Memory B cell (primary cell): ENCODE measurements at regions not wholly inside any gene's neighbourhood (a gene's known extent, or its start where the extent isn't known, plus 50 kb on each side); places are given as distances from the start of the nearest gene placed in this dataset.

ENCODE experiments used
- ATAC-seq: fragments of 150-1000 bp; cut with Tn5 transposase; 2 replicates; pipeline ENCODE4 v1.10.0; 2021; ENCODE audit warnings: low read depth, mild to moderate bottlenecking, moderate library complexity
- DNase-seq, 2 donors: peaks; one replicate each; pipeline ENCODE4 v3.0.0; 2022; ENCODE audit warnings: low spot score in 2 of 2
- H3K27ac Mint-ChIP-seq: one replicate; pipeline ENCODE4 v1.8.0; 2022; ENCODE audit warnings: mild to moderate bottlenecking, moderate library complexity, mixed read lengths
- H3K27me3 Mint-ChIP-seq: one replicate; pipeline ENCODE4 v1.8.0; 2022; ENCODE audit warnings: mixed read lengths
- H3K36me3 Mint-ChIP-seq: one replicate; pipeline ENCODE4 v1.8.0; 2022; ENCODE audit warnings: mild to moderate bottlenecking, mixed read lengths
- H3K4me1 Mint-ChIP-seq: one replicate; pipeline ENCODE4 v1.8.0; 2022; ENCODE audit warnings: mixed read lengths
- H3K4me3 Mint-ChIP-seq: one replicate; pipeline ENCODE4 v1.8.0; 2022; ENCODE audit warnings: mild to moderate bottlenecking, moderate library complexity, mixed read lengths
- H3K9me3 Mint-ChIP-seq: one replicate; pipeline ENCODE4 v1.8.0; 2022; ENCODE audit warnings: mixed read lengths

GRCh38 chr6:92879526-92879925, 539.8 kb downstream of the EPHA7 start:
- no peak for DNase-seq
- ATAC-seq, result no peak
- Mint-ChIP-seq H3K4me1 (no peaks in the 10 kb centered on the region), H3K4me3 (no peak overlapping the region), H3K27ac (no peak overlapping the region), H3K36me3 (no peaks in the 10 kb centered on the region), H3K27me3 (no peaks in the 10 kb centered on the region), H3K9me3 (peaks cover 14% of the 10 kb centered on the region)

- H3K27ac Mint-ChIP-seq, result no peak overlapping the region
- H3K9me3 Mint-ChIP-seq, result peaks cover 6% of the 10 kb centered on the region
- DNase-seq (no peak), ATAC-seq (no peak)
- no peak overlapping the region for H3K4me3 Mint-ChIP-seq
- H3K4me1 Mint-ChIP-seq, result no peaks in the 10 kb centered on the region
- no peaks in the 10 kb centered on the region for H3K36me3 Mint-ChIP-seq
- H3K27me3 Mint-ChIP-seq, result no peaks in the 10 kb centered on the region
Observed at GRCh38 chr6:92864966-92865555, 554.3 kb downstream of the EPHA7 start.

- no peaks in the 10 kb centered on the region for H3K27me3 Mint-ChIP-seq
- no peaks in the 10 kb centered on the region for H3K36me3 Mint-ChIP-seq
- H3K4me1 Mint-ChIP-seq, result no peaks in the 10 kb centered on the region
- no peak for ATAC-seq
- no peak overlapping the region for H3K4me3 Mint-ChIP-seq
- no peak overlapping the region for H3K27ac Mint-ChIP-seq
- H3K9me3 Mint-ChIP-seq, result peaks cover 7% of the 10 kb centered on the region
- no peak for DNase-seq
Observed at GRCh38 chr6:92849636-92850035, 569.7 kb downstream of the EPHA7 start.

- Mint-ChIP-seq H3K4me3 (no peak overlapping the region), H3K4me1 (no peaks in the 10 kb centered on the region), H3K27me3 (no peaks in the 10 kb centered on the region), H3K9me3 (peaks cover 7% of the 10 kb centered on the region), H3K36me3 (no peaks in the 10 kb centered on the region), H3K27ac (no peak overlapping the region)
- DNase-seq (no peak), ATAC-seq (no peak)
Observed at GRCh38 chr6:92848901-92849300, 570.5 kb downstream of the EPHA7 start.

- ATAC-seq (no peak), DNase-seq (no peak)
- no peaks in the 10 kb centered on the region for H3K4me1 Mint-ChIP-seq
- peaks cover 7% of the 10 kb centered on the region for H3K9me3 Mint-ChIP-seq
- no peaks in the 10 kb centered on the region for H3K27me3 Mint-ChIP-seq
- no peak overlapping the region for H3K4me3 Mint-ChIP-seq
- H3K27ac Mint-ChIP-seq, result no peak overlapping the region
- H3K36me3 Mint-ChIP-seq, result no peaks in the 10 kb centered on the region
Observed at GRCh38 chr6:92848459-92848858, 570.9 kb downstream of the EPHA7 start.

GRCh38 chr6:92847988-92848387, 571.4 kb downstream of the EPHA7 start:
- peaks cover 9% of the 10 kb centered on the region for H3K9me3 Mint-ChIP-seq
- no peak for ATAC-seq
- no peak overlapping the region for H3K27ac Mint-ChIP-seq

GRCh38 chr6:92840246-92840930, 579.0 kb downstream of the EPHA7 start:
- DNase-seq (no peak), ATAC-seq (no peak)
- Mint-ChIP-seq H3K9me3 (peaks cover 3% of the 10 kb centered on the region), H3K27me3 (no peaks in the 10 kb centered on the region), H3K27ac (no peak overlapping the region), H3K36me3 (no peaks in the 10 kb centered on the region), H3K4me1 (no peaks in the 10 kb centered on the region), H3K4me3 (no peak overlapping the region)

More at GRCh38 chr6:92847988-92848387, 571.4 kb downstream of the EPHA7 start:
- Mint-ChIP-seq H3K4me3 (no peak overlapping the region), H3K36me3 (no peaks in the 10 kb centered on the region), H3K4me1 (no peaks in the 10 kb centered on the region), H3K27me3 (no peaks in the 10 kb centered on the region)
- DNase-seq, result no peak

- Mint-ChIP-seq H3K9me3 (peaks cover 1% of the 10 kb centered on the region), H3K4me1 (no peaks in the 10 kb centered on the region), H3K27ac (no peak overlapping the region), H3K36me3 (no peaks in the 10 kb centered on the region), H3K4me3 (no peak overlapping the region), H3K27me3 (no peaks in the 10 kb centered on the region)
- DNase-seq, result no peak
- ATAC-seq, result no peak
Observed at GRCh38 chr6:92828788-92829187, 590.6 kb downstream of the EPHA7 start.

GRCh38 chr6:92827104-92827503, 592.3 kb downstream of the EPHA7 start:
- no peaks in the 10 kb centered on the region for H3K9me3 Mint-ChIP-seq
- no peaks in the 10 kb centered on the region for H3K27me3 Mint-ChIP-seq
- no peak for DNase-seq
- H3K27ac Mint-ChIP-seq, result no peak overlapping the region
- H3K4me1 Mint-ChIP-seq, result no peaks in the 10 kb centered on the region
- ATAC-seq, result no peak
- H3K4me3 Mint-ChIP-seq, result no peak overlapping the region
- H3K36me3 Mint-ChIP-seq, result no peaks in the 10 kb centered on the region

GRCh38 chr6:92826633-92827032, 592.7 kb downstream of the EPHA7 start:
- Mint-ChIP-seq H3K27me3 (no peaks in the 10 kb centered on the region), H3K4me1 (no peaks in the 10 kb centered on the region), H3K27ac (no peak overlapping the region), H3K36me3 (no peaks in the 10 kb centered on the region), H3K4me3 (no peak overlapping the region), H3K9me3 (no peaks in the 10 kb centered on the region)
- no peak for DNase-seq
- ATAC-seq, result no peak

- Mint-ChIP-seq H3K9me3 (peaks cover 1% of the 10 kb centered on the region), H3K27me3 (no peaks in the 10 kb centered on the region), H3K36me3 (no peaks in the 10 kb centered on the region), H3K27ac (no peak overlapping the region), H3K4me3 (no peak overlapping the region), H3K4me1 (no peaks in the 10 kb centered on the region)
- DNase-seq (no peak), ATAC-seq (no peak)
Observed at GRCh38 chr6:92822222-92822621, 597.1 kb downstream of the EPHA7 start.

GRCh38 chr6:92820601-92821000, 598.8 kb downstream of the EPHA7 start:
- Mint-ChIP-seq H3K27me3 (no peaks in the 10 kb centered on the region), H3K36me3 (no peaks in the 10 kb centered on the region), H3K9me3 (peaks cover 1% of the 10 kb centered on the region), H3K4me1 (no peaks in the 10 kb centered on the region), H3K27ac (no peak overlapping the region), H3K4me3 (no peak overlapping the region)
- DNase-seq (no peak), ATAC-seq (no peak)

- ATAC-seq (no peak), DNase-seq (no peak)
- no peaks in the 10 kb centered on the region for H3K36me3 Mint-ChIP-seq
- H3K4me1 Mint-ChIP-seq, result no peaks in the 10 kb centered on the region
- H3K9me3 Mint-ChIP-seq, result no peaks in the 10 kb centered on the region
- no peak overlapping the region for H3K27ac Mint-ChIP-seq
- no peak overlapping the region for H3K4me3 Mint-ChIP-seq
- no peaks in the 10 kb centered on the region for H3K27me3 Mint-ChIP-seq
Observed at GRCh38 chr6:92810913-92811312, 608.4 kb downstream of the EPHA7 start.

- DNase-seq, result no peak
- no peaks in the 10 kb centered on the region for H3K27me3 Mint-ChIP-seq
Observed at GRCh38 chr6:92806254-92806653, 613.1 kb downstream of the EPHA7 start.

GRCh38 chr6:92791403-92791802, 628.0 kb downstream of the EPHA7 start:
- Mint-ChIP-seq H3K27ac (no peak overlapping the region), H3K4me3 (no peak overlapping the region), H3K4me1 (no peaks in the 10 kb centered on the region), H3K27me3 (no peaks in the 10 kb centered on the region), H3K36me3 (no peaks in the 10 kb centered on the region), H3K9me3 (peaks cover 6% of the 10 kb centered on the region)
- no peak for ATAC-seq
- DNase-seq, result no peak

More at GRCh38 chr6:92806254-92806653, 613.1 kb downstream of the EPHA7 start:
- no peaks in the 10 kb centered on the region for H3K4me1 Mint-ChIP-seq
- H3K36me3 Mint-ChIP-seq, result no peaks in the 10 kb centered on the region
- no peak overlapping the region for H3K4me3 Mint-ChIP-seq
- H3K27ac Mint-ChIP-seq, result no peak overlapping the region
- H3K9me3 Mint-ChIP-seq, result peaks cover 3% of the 10 kb centered on the region
- no peak for ATAC-seq
